ENCODE measurements at regions not wholly inside any gene's neighbourhood (a gene's known extent, or its start where the extent isn't known, plus 50 kb on each side); places are given as distances from the start of the nearest gene placed in this dataset.

- intact Hi-C loops (cut with DNase I, micrococcal nuclease) = no loop called here
- H3K4me1 Mint-ChIP-seq (ENCODE audit: low read depth) = no peaks in the 10 kb centered on the region
- no peak overlapping the region for H3K27ac Mint-ChIP-seq
- Histone ChIP-seq H3K9me3 (ENCODE audit: control insufficient read depth in 1 of 2, insufficient read depth in 1 of 2, low read length in 2 of 2) (peaks cover 0 to 5% of the 10 kb centered on the region in 2 experiments), H3K4me1 (ENCODE audit: insufficient read depth, low read length) (no peaks in the 10 kb centered on the region), H3K27me3 (ENCODE audit: control insufficient read depth in 1 of 2, insufficient read depth in 2 of 2, low read length in 2 of 2) (no peaks in the 10 kb centered on the region), H3K27ac (ENCODE audit: low read depth in 1 of 2, low read length in 2 of 2) (no peak overlapping the region), H3K36me3 (ENCODE audit: insufficient read depth, low read length) (no peaks in the 10 kb centered on the region), H3K4me3 (ENCODE audit: low read length) (no peak overlapping the region)
- no peaks in the 10 kb centered on the region for H3K27me3 Mint-ChIP-seq
- peaks cover 3% of the 10 kb centered on the region for H3K9me3 Mint-ChIP-seq
- ChIA-PET CTCF (no interaction called here), POLR2A (no interaction called here)
- H3K36me3 Mint-ChIP-seq (ENCODE audit: low read depth) = no peaks in the 10 kb centered on the region
- DNase-seq = no peak
- ATAC-seq (ENCODE audit: poor library complexity) = no peak
- no peak for TF ChIP-seq CTCF (IDR thresholded peaks at IDR 0.05)
- H3K4me3 Mint-ChIP-seq = no peak overlapping the region
These were observed 1089.3 kb downstream of the SUCLG1 start for GRCh38 chr2:83369601-83370418.

GRCh38 chr2:83368916-83369315, 1090.2 kb downstream of the SUCLG1 start:
- Histone ChIP-seq H3K36me3 (ENCODE audit: insufficient read depth, low read length) (no peaks in the 10 kb centered on the region), H3K27me3 (ENCODE audit: control insufficient read depth in 1 of 2, insufficient read depth in 2 of 2, low read length in 2 of 2) (no peaks in the 10 kb centered on the region), H3K9me3 (ENCODE audit: control insufficient read depth in 1 of 2, insufficient read depth in 1 of 2, low read length in 2 of 2) (peaks cover 0 to 5% of the 10 kb centered on the region in 2 experiments), H3K4me3 (ENCODE audit: low read length) (no peak overlapping the region), H3K4me1 (ENCODE audit: insufficient read depth, low read length) (no peaks in the 10 kb centered on the region), H3K27ac (ENCODE audit: low read depth in 1 of 2, low read length in 2 of 2) (no peak overlapping the region)
- no peaks in the 10 kb centered on the region for H3K27me3 Mint-ChIP-seq
- DNase-seq (no peak), ATAC-seq (ENCODE audit: poor library complexity) (no peak)
- H3K4me1 Mint-ChIP-seq (ENCODE audit: low read depth) = no peaks in the 10 kb centered on the region
- POLR2A ChIA-PET = no interaction called here
- H3K36me3 Mint-ChIP-seq (ENCODE audit: low read depth) = no peaks in the 10 kb centered on the region
- no peak overlapping the region for H3K27ac Mint-ChIP-seq
- H3K9me3 Mint-ChIP-seq = peaks cover 3% of the 10 kb centered on the region
- CTCF ChIA-PET = no interaction called here
- no peak for TF ChIP-seq CTCF (IDR thresholded peaks at IDR 0.05)
- no peak overlapping the region for H3K4me3 Mint-ChIP-seq
- intact Hi-C loops (cut with DNase I, micrococcal nuclease) = no loop called here

- ATAC-seq (ENCODE audit: poor library complexity) (no peak), DNase-seq (no peak)
- H3K9me3 ChIP-seq (ENCODE audit: control insufficient read depth in 1 of 2, insufficient read depth in 1 of 2, low read length in 2 of 2) = peaks cover 0 to 5% of the 10 kb centered on the region in 2 experiments
- POLR2A ChIA-PET = no interaction called here
- H3K4me3 ChIP-seq (ENCODE audit: low read length) = no peak overlapping the region
- H3K36me3 ChIP-seq (ENCODE audit: insufficient read depth, low read length) = no peaks in the 10 kb centered on the region
- TF ChIP-seq CTCF (IDR thresholded peaks at IDR 0.05) = no peak
- no peak overlapping the region for H3K27ac Mint-ChIP-seq
- H3K4me1 Mint-ChIP-seq (ENCODE audit: low read depth) = no peaks in the 10 kb centered on the region
- no peak overlapping the region for H3K27ac ChIP-seq (ENCODE audit: low read depth in 1 of 2, low read length in 2 of 2)
- H3K4me3 Mint-ChIP-seq = no peak overlapping the region
- peaks cover 3% of the 10 kb centered on the region for H3K9me3 Mint-ChIP-seq
- intact Hi-C loops (cut with DNase I, micrococcal nuclease) = no loop called here
- H3K27me3 Mint-ChIP-seq = no peaks in the 10 kb centered on the region
- CTCF ChIA-PET = no interaction called here
- H3K27me3 ChIP-seq (ENCODE audit: control insufficient read depth in 1 of 2, insufficient read depth in 2 of 2, low read length in 2 of 2) = no peaks in the 10 kb centered on the region
- no peaks in the 10 kb centered on the region for H3K36me3 Mint-ChIP-seq (ENCODE audit: low read depth)
- no peaks in the 10 kb centered on the region for H3K4me1 ChIP-seq (ENCODE audit: insufficient read depth, low read length)
These were observed 1090.6 kb downstream of the SUCLG1 start for GRCh38 chr2:83368461-83368860.
